ENCODE measurements at regions not wholly inside any gene's neighbourhood (a gene's known extent, or its start where the extent isn't known, plus 50 kb on each side); places are given as distances from the start of the nearest gene placed in this dataset.

DNA sequence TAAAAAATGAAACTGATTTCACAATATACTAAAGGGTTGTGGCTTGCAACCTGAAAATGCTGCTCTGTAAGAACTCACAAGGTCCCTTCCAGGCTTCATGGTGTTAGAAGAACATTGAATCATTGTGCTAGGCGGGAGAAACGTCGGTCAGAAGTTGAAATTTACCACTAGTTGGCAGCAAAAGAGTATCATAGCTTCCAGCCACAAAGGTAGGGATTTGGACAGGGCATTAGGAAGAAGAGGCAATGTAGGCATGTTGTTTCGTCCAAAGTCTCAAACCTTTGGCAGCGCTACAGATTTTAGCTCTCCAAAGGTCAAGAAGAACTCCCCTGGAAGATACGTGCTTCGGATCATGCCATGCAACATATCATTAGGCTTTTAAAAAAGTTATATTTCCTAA is 62.5 kb upstream of the ZP4 start:
- Histone ChIP-seq H3K4me1 (ENCODE audit: insufficient read depth, low read length) (no peaks in the 10 kb centered on the region), H3K9me3 (ENCODE audit: insufficient read depth, low read depth, low read length) (no peaks in the 10 kb centered on the region), H3K27ac (ENCODE audit: low read length) (no peak overlapping the region)

More for the DNA sequence above, 62.5 kb upstream of the ZP4 start:
- Histone ChIP-seq H3K27me3 (ENCODE audit: insufficient read depth, low read length) (no peaks in the 10 kb centered on the region), H3K36me3 (ENCODE audit: insufficient read depth, low read depth, low read length) (no peaks in the 10 kb centered on the region), H3K9ac (ENCODE audit: low read depth, low read length) (no peak overlapping the region), H3K4me3 (ENCODE audit: low read length) (no peak overlapping the region)
